Choroid plexus epithelial cell (primary cell): ENCODE measurements at regions not wholly inside any gene's neighbourhood (a gene's known extent, or its start where the extent isn't known, plus 50 kb on each side); places are given as distances from the start of the nearest gene placed in this dataset.

Experiments used
- DNase-seq: peaks from one replicate; pipeline ENCODE4 v3.0.0-alpha.2; 2010; ENCODE audit warnings: low read depth
- H3K4me3 ChIP-seq: 2 replicates; pipeline ENCODE4 v1.5.1; 2011; ENCODE audit warnings: low read depth, mild to moderate bottlenecking, control low read depth, low read length, moderate library complexity
- CTCF ChIP-seq: conservative IDR thresholded peaks from 2 replicates; pipeline ENCODE4 v1.5.1; 2011; ENCODE audit warnings: low read depth, mild to moderate bottlenecking, control low read depth, inconsistent platforms, low read length, moderate library complexity

GRCh38 chr11:70616317-70616716, 218.0 kb downstream of the CTTN start:
- DNase-seq: no peak
- H3K4me3 ChIP-seq: no peak overlapping the region
- TF ChIP-seq CTCF: no peak

- no peak overlapping the region for H3K4me3 ChIP-seq
- no peak for TF ChIP-seq CTCF
- DNase-seq: no peak
Observed at GRCh38 chr11:70616938-70617654, 218.8 kb downstream of the CTTN start.

- DNase-seq: no peak
- no peak overlapping the region for H3K4me3 ChIP-seq
- TF ChIP-seq CTCF: no peak
Observed at GRCh38 chr11:70618431-70619101, 220.2 kb downstream of the CTTN start.

- no peak for DNase-seq
- H3K4me3 ChIP-seq: no peak overlapping the region
- no peak for TF ChIP-seq CTCF
Observed at GRCh38 chr11:70619591-70619990, 221.3 kb downstream of the CTTN start.

GRCh38 chr11:70620510-70621184, 222.3 kb downstream of the CTTN start:
- TF ChIP-seq CTCF: no peak
- no peak overlapping the region for H3K4me3 ChIP-seq
- no peak for DNase-seq

GRCh38 chr11:70621241-70621640, 222.9 kb downstream of the CTTN start:
- H3K4me3 ChIP-seq: no peak overlapping the region
- DNase-seq: no peak
- TF ChIP-seq CTCF: no peak
